AG04449 (cell line): ENCODE measurements at regions not wholly inside any gene's neighbourhood (a gene's known extent, or its start where the extent isn't known, plus 50 kb on each side); places are given as distances from the start of the nearest gene placed in this dataset.

Experiments
- CTCF ChIA-PET: fragments of 350-600 bp; formaldehyde crosslinking; extraction: SDS; loops from one replicate; lab custom pipeline; 2021; ENCODE audit warnings: antibody characterized with exemption; lab: Yijun Ruan, JAX
- POLR2A ChIA-PET: fragments of 400-600, 350-600 bp; formaldehyde crosslinking; extraction: SDS; loops from one replicate; lab custom pipeline; 2020; ENCODE audit warnings: antibody characterized with exemption, inconsistent platforms; lab: Yijun Ruan, JAX
- DNase-seq: peaks from one replicate; pipeline ENCODE4 v3.0.0-alpha.2; 2010; ENCODE audit warnings: low read depth, low spot score
- H3K4me3 ChIP-seq: 2 replicates; pipeline ENCODE4 v1.5.1; 2011; ENCODE audit warnings: low read depth, mild to moderate bottlenecking, control low read depth, low read length
- TF ChIP-seq, protein P1 (sequence below): IDR thresholded peaks from one replicate; pipeline ENCODE4 v1.5.1; 2011; ENCODE audit warnings: mild to moderate bottlenecking, moderate library complexity, low read length, control low read depth, inconsistent platforms; ENCODE audit not compliant: insufficient read depth; ENCODE audit errors: missing control alignments

DNA sequence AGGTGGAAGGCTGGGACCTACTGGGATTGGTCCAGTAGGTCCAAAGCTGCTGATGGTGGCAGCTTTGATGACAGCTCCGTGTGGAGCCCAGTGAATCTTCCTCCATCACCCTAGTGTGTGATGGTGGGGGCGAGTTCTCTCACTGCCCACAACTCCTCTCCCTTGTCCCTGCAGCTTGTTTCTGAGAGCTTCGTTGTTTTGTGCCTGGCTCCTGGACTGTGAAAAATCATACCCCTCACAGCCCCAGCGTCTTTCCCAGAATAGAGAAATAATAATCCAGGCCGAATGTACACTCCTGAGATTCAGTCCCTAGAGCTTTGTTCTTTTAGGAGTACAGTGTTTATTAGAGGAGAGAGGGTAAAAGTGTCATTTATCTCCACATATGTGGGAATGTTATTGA, 372.2 kb downstream of the ENC1 start:
- CTCF ChIA-PET = no interaction called here
- H3K4me3 ChIP-seq = no peak overlapping the region
- no peak for DNase-seq
- TF ChIP-seq, protein P1, sequence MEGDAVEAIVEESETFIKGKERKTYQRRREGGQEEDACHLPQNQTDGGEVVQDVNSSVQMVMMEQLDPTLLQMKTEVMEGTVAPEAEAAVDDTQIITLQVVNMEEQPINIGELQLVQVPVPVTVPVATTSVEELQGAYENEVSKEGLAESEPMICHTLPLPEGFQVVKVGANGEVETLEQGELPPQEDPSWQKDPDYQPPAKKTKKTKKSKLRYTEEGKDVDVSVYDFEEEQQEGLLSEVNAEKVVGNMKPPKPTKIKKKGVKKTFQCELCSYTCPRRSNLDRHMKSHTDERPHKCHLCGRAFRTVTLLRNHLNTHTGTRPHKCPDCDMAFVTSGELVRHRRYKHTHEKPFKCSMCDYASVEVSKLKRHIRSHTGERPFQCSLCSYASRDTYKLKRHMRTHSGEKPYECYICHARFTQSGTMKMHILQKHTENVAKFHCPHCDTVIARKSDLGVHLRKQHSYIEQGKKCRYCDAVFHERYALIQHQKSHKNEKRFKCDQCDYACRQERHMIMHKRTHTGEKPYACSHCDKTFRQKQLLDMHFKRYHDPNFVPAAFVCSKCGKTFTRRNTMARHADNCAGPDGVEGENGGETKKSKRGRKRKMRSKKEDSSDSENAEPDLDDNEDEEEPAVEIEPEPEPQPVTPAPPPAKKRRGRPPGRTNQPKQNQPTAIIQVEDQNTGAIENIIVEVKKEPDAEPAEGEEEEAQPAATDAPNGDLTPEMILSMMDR = no peak
- POLR2A ChIA-PET = no interaction called here

DNA sequence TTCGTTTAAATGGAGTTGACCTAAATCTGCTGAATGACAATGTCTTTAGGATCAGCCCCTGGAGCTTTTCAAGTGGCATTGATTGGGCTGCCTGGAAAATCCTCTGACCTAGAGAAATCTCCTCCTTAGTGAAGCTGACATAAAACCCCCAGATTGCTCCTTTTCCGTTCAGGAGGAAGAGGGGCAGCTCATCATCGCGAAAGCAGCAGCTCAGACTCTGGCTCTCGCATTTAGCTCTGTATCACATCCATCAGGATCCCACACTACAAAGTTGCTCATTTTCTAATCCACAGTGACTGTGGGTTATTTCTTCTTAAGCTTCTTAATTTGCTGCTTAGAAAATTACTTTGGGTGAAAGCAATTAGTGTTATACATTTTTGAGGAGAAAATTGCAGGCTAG, 373.7 kb downstream of the ENC1 start:
- ChIA-PET POLR2A (no interaction called here), CTCF (interaction anchor here (1.3 kb wide), 1 partner anchor 10 kb away, joined by 4 read pairs; no protein-coding TSS in a partner anchor)

DNA sequence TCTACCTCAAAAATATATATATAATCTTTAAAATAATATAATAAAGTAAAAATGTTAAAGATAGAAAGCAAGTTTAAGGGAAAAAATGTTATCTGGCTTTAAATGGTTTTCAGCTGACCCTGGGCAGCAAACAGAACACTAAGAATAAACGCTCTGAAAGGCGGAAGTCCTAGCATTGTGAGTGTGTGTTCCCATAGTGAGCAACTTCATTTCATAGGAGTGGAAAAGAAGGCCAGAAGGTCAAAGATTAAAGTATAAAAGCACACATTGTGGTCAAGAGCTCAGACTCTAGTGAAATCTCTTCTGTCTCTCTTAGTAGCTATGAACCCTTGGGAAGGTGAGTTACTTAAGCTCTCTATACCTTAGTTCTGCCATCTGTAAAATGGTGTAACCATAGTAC, 374.4 kb downstream of the ENC1 start:
- no peak overlapping the region for H3K4me3 ChIP-seq
- DNase-seq = no peak
- ChIA-PET CTCF (no interaction called here), POLR2A (no interaction called here)
- TF ChIP-seq, protein P1 = no peak

More for the DNA sequence above, 373.7 kb downstream of the ENC1 start:
- DNase-seq = no peak
- TF ChIP-seq, protein P1 = no peak
- H3K4me3 ChIP-seq = no peak overlapping the region

DNA sequence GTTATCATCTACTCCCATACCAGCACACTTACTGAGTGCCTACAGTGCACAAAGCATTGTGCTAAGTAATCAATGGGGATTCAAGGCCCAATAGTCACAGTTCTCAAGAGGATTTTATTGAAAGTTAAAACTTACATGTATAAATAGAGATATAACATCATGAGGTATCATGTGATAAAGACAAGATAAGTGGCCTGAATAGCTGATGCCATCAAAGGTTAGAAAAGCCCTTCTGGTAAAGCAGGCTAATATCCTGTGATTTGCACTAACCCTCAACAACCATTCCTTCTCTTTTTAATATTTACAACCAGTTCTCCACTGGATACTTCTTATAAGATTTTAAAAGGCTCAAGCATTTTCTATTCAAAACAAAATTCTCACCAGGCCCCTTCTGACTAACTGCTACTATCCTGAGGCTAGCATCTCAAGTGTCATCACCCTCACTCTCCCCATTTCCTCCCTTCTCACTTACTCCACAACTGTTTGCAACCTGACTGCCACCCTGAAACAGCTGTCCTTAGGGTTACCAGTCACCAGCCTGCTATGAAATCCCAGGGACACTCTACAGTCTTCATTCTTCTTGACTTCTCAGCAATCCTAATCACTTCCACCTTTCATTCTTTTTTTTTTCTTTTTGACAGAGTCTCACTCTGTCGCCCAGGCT, 377.9 kb downstream of the ENC1 start:
- ChIA-PET CTCF (interaction anchor here (0.8 to 2.3 kb wide), 2 partner anchors 360 to 378 kb away, joined by 4 to 11 read pairs; partner anchors contain the start of gene ENC1), POLR2A (no interaction called here)

DNA sequence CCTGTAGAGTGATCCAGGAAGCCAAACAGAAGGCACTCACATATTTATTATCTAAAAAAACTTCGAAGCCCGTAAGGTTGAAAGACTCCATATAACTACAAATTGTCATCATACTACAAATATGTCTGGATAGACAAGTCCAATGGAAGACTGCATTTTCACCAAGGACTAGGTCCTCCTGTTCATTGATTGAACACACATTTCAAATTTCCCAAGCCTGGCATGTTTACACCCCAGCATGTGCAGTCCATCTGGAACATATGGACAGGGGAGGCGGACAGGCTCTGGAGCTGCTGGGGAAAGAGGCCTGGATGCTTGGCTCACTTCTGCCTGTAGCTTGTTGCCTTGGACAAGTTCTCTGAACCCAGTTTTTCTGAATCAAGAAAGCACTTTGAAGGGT, 378.7 kb downstream of the ENC1 start:
- H3K4me3 ChIP-seq = no peak overlapping the region
- POLR2A ChIA-PET = no interaction called here
- CTCF ChIA-PET = interaction anchor here (0.8 to 2.3 kb wide), 2 partner anchors 360 to 379 kb away, joined by 4 to 11 read pairs; partner anchors contain the start of gene ENC1
- DNase-seq = no peak
- TF ChIP-seq, protein P1 = no peak

More for the DNA sequence above, 377.9 kb downstream of the ENC1 start:
- no peak for DNase-seq
- TF ChIP-seq, protein P1 = no peak
- no peak overlapping the region for H3K4me3 ChIP-seq

DNA sequence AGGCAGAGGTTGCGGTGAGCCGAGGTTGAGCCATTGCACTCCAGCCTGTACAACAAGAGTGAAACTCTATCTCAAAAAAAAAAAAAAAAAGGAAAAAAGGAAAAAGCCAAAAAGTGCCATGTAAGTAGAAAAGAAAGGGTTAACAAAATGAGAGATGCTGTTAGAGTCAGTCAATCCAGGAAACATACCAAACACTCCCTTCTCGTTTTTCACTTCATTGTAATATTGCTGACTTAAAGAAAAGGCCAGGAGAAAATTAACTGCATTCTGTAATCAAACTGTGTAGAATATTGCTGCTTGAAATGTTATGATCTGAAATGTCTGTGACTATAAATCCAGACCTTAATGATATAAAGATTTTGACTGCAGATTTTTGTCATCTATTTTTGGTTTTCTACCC, 379.1 kb downstream of the ENC1 start:
- CTCF ChIA-PET = interaction anchor here (0.8 to 2.3 kb wide), 2 partner anchors 359 to 379 kb away, joined by 4 to 11 read pairs; partner anchors contain the start of gene ENC1

More for the DNA sequence above, 379.1 kb downstream of the ENC1 start:
- POLR2A ChIA-PET = no interaction called here
- no peak for DNase-seq
- no peak overlapping the region for H3K4me3 ChIP-seq
- TF ChIP-seq, protein P1 = no peak
